A549 (cell line): ENCODE measurements at regions not wholly inside any gene's neighbourhood (a gene's known extent, or its start where the extent isn't known, plus 50 kb on each side); places are given as distances from the start of the nearest gene placed in this dataset.

ENCODE experiments used
- ATAC-seq, 2 experiments: fragments of 200-7000 bp in 1 of 2; fragments of >200 bp in 1 of 2; cut with Nextera tagmentation in 1 of 2; cut with Tn5 transposase in 1 of 2; 3 replicates each; pipeline versions ENCODE4 v1.8.0 to v1.9.1; 2018 to 2020; ENCODE audit warnings: mild to moderate bottlenecking in 1 of 2, moderate library complexity in 1 of 2
- CTCF ChIA-PET: fragments of 300-600 bp; sonication (Branson Sonifier 250); formaldehyde crosslinking; extraction: SDS; loops from one replicate; lab custom pipeline; 2021; ENCODE audit warnings: antibody characterized with exemption, inconsistent platforms; lab: Yijun Ruan, JAX
- POLR2A ChIA-PET: fragments of 350-600 bp; formaldehyde crosslinking; extraction: SDS; loops from one replicate; lab custom pipeline; 2021; ENCODE audit warnings: antibody characterized with exemption, inconsistent platforms; lab: Yijun Ruan, JAX
- DNase-seq, 2 experiments: peaks; one replicate each; pipeline versions ENCODE4 v3.0.0 to v3.0.0-alpha.2; 2011 to 2016; ENCODE audit warnings: low read depth in 1 of 2, low spot score in 1 of 2
- FAIRE-seq: peaks from 2 replicates; lab custom pipeline; 2011; peaks lifted over from hg19 to GRCh38; lab: Jason Lieb, UNC
- H3K27ac ChIP-seq, 2 experiments: fragments of >200 bp; sonication (Bioruptor Twin); formaldehyde crosslinking; 3 replicates each; pipeline ENCODE4 v1.5.1; 2016 to 2017
- H3K4me1 ChIP-seq: fragments of >200 bp; sonication (Bioruptor Twin); formaldehyde crosslinking; 3 replicates; pipeline ENCODE4 v1.6.1; 2016
- H3K4me2 ChIP-seq: fragments of >200 bp; sonication (Bioruptor Twin); formaldehyde crosslinking; 3 replicates; pipeline ENCODE4 v1.6.1; 2016
- H3K4me3 ChIP-seq: fragments of >200 bp; sonication (Bioruptor Twin); formaldehyde crosslinking; 3 replicates; pipeline ENCODE4 v1.5.1; 2016
- H3K9me3 ChIP-seq: fragments of >200 bp; sonication (Bioruptor Twin); formaldehyde crosslinking; 3 replicates; pipeline ENCODE4 v1.6.1; 2016
- ATOH8 ChIP-seq: fragments of 250-450 bp; sonication (Bioruptor Pico); IDR thresholded peaks from 2 replicates; pipeline ENCODE4 v1.5.0; 2020; ENCODE audit warnings: low read depth, mild to moderate bottlenecking, moderate library complexity
- CBX2 ChIP-seq: fragments of 200-600 bp; sonication (generic); IDR thresholded peaks from 2 replicates; pipeline ENCODE4 v1.6.1; 2016; ENCODE audit warnings: low read depth, mild to moderate bottlenecking, borderline replicate concordance
- CBX8 ChIP-seq: fragments of 200-600 bp; sonication (generic); IDR thresholded peaks from 2 replicates; pipeline ENCODE4 v1.6.1; 2016
- CEBPB ChIP-seq, 2 experiments: fragments of >200 bp in 1 of 2; sonication (Bioruptor Twin) in 1 of 2; formaldehyde crosslinking in 1 of 2; IDR thresholded peaks; 2 replicates each; pipeline ENCODE4 v1.6.1; 2012 to 2016
- CHD4 ChIP-seq: fragments of 200-600 bp; sonication (generic); IDR thresholded peaks from 2 replicates; pipeline ENCODE4 v1.6.1; 2016; ENCODE audit warnings: antibody characterized with exemption, mild to moderate bottlenecking, borderline replicate concordance
- EHMT2 ChIP-seq: fragments of 200-600 bp; sonication (generic); IDR thresholded peaks from 2 replicates; pipeline ENCODE4 v1.6.1; 2016; ENCODE audit warnings: antibody characterized with exemption, low read depth, mild to moderate bottlenecking, moderate library complexity
- ESRRA ChIP-seq: fragments of 150-350 bp; IDR thresholded peaks from 2 replicates; pipeline ENCODE4 v1.6.1; 2014; ENCODE audit warnings: mild to moderate bottlenecking, low read length, borderline replicate concordance
- FOSB ChIP-seq: fragments of 250-450 bp; sonication (Bioruptor Pico); IDR thresholded peaks from 2 replicates; pipeline ENCODE4 v1.5.0; 2020; ENCODE audit warnings: mild to moderate bottlenecking, moderate library complexity
- HEYL ChIP-seq: fragments of 250-450 bp; sonication (Bioruptor Pico); IDR thresholded peaks from 2 replicates; pipeline ENCODE4 v1.8.0; 2021; ENCODE audit warnings: mild to moderate bottlenecking, moderate library complexity
- JUN ChIP-seq, 2 experiments: fragments of >200 bp; sonication (Bioruptor Twin); formaldehyde crosslinking; IDR thresholded peaks; 2 replicates in 1 of 2; 3 replicates in 1 of 2; pipeline ENCODE4 v1.6.1; 2016 to 2017
- KDM1A ChIP-seq: fragments of 200-600 bp; sonication (generic); IDR thresholded peaks from 2 replicates; pipeline ENCODE4 v1.6.1; 2016; ENCODE audit warnings: low read depth, mild to moderate bottlenecking
- KDM5A ChIP-seq: fragments of 200-600 bp; sonication (generic); IDR thresholded peaks from 2 replicates; pipeline ENCODE4 v1.6.1; 2016; ENCODE audit warnings: antibody characterized with exemption, mild to moderate bottlenecking
- MAFK ChIP-seq: fragments of 450-650 bp; IDR thresholded peaks from 2 replicates; pipeline ENCODE4 v1.6.1; 2014; ENCODE audit not compliant: partially characterized antibody
- PBX3 ChIP-seq: IDR thresholded peaks from 2 replicates; pipeline ENCODE4 v1.6.1; 2012
- POLR2A ChIP-seq: IDR thresholded peaks from 2 replicates; pipeline ENCODE4 v1.6.1; 2012; ENCODE audit warnings: mild to moderate bottlenecking, low read length
- POLR2AphosphoS2 ChIP-seq: conservative IDR thresholded peaks from 2 replicates; pipeline ENCODE4 v1.6.1; 2012; ENCODE audit warnings: low read length, improper control_type of control experiment, inconsistent platforms
- RNF2 ChIP-seq: fragments of 200-600 bp; sonication (generic); IDR thresholded peaks from 2 replicates; pipeline ENCODE4 v1.6.1; 2016; ENCODE audit warnings: low read depth, mild to moderate bottlenecking, antibody characterized with exemption, moderate library complexity, borderline replicate concordance
- SMC3 ChIP-seq: fragments of >200 bp; sonication (Bioruptor Twin); formaldehyde crosslinking; IDR thresholded peaks from 3 replicates; pipeline ENCODE4 v1.6.1; 2018; ENCODE audit warnings: inconsistent platforms
- TFCP2L1 ChIP-seq: fragments of 250-450 bp; sonication (Bioruptor Pico); IDR thresholded peaks from 2 replicates; pipeline ENCODE4 v1.5.0; 2021; ENCODE audit warnings: mild to moderate bottlenecking
- ZFP36 ChIP-seq: fragments of 450-650 bp; IDR thresholded peaks from 2 replicates; pipeline ENCODE4 v1.6.1; 2014; ENCODE audit warnings: borderline replicate concordance; ENCODE audit not compliant: partially characterized antibody
- WGBS: methylation state at CpG from one replicate; pipeline ENCODE4 v1.1.6; 2017; ENCODE audit errors: missing lambda C conversion rate; 5-methylcytosine and 5-hydroxymethylcytosine counted together
- TF ChIP-seq, protein P1 (sequence below): IDR thresholded peaks from 2 replicates; pipeline ENCODE4 v1.6.1; 2012
- TF ChIP-seq, protein P2 (sequence below): fragments of >200 bp; sonication (Bioruptor Twin); formaldehyde crosslinking; IDR thresholded peaks from 3 replicates; pipeline ENCODE4 v1.5.1; 2016
- TF ChIP-seq, protein P3 (sequence below): fragments of 200-600 bp; sonication (generic); IDR thresholded peaks from 2 replicates; pipeline ENCODE4 v1.6.1; 2016; ENCODE audit warnings: antibody characterized with exemption, mild to moderate bottlenecking, moderate library complexity

- Histone ChIP-seq H3K4me2 (no peak overlapping the region), H3K27ac (no peak overlapping the region), H3K4me3 (no peak overlapping the region), H3K4me1 (no peaks in the 10 kb centered on the region), H3K9me3 (no peaks in the 10 kb centered on the region)
- no peak for DNase-seq
- FAIRE-seq = no peak
- ChIA-PET CTCF (no interaction called here), POLR2A (no interaction called here)
- ATAC-seq = no peak
- TF ChIP-seq SMC3 = no peak
- TF ChIP-seq EHMT2 = no peak
- TF ChIP-seq ATOH8 (CRISPR knock-in tag) = no peak
- TF ChIP-seq CBX2 = no peak
- no peak for TF ChIP-seq KDM1A
- TF ChIP-seq FOSB = no peak
- no peak for TF ChIP-seq TFCP2L1 (CRISPR knock-in tag)
- TF ChIP-seq, protein P1, sequence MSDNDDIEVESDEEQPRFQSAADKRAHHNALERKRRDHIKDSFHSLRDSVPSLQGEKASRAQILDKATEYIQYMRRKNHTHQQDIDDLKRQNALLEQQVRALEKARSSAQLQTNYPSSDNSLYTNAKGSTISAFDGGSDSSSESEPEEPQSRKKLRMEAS = no peak
- no peak for TF ChIP-seq ZFP36
- no peak for TF ChIP-seq CHD4
- no peak for TF ChIP-seq POLR2AphosphoS2
- TF ChIP-seq POLR2A = no peak
- TF ChIP-seq HEYL (CRISPR knock-in tag) = no peak
- no peak for TF ChIP-seq KDM5A
- no peak for TF ChIP-seq JUN (IDR thresholded peaks at IDR 0.05)
- TF ChIP-seq, protein P2, sequence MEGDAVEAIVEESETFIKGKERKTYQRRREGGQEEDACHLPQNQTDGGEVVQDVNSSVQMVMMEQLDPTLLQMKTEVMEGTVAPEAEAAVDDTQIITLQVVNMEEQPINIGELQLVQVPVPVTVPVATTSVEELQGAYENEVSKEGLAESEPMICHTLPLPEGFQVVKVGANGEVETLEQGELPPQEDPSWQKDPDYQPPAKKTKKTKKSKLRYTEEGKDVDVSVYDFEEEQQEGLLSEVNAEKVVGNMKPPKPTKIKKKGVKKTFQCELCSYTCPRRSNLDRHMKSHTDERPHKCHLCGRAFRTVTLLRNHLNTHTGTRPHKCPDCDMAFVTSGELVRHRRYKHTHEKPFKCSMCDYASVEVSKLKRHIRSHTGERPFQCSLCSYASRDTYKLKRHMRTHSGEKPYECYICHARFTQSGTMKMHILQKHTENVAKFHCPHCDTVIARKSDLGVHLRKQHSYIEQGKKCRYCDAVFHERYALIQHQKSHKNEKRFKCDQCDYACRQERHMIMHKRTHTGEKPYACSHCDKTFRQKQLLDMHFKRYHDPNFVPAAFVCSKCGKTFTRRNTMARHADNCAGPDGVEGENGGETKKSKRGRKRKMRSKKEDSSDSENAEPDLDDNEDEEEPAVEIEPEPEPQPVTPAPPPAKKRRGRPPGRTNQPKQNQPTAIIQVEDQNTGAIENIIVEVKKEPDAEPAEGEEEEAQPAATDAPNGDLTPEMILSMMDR = no peak
- TF ChIP-seq ESRRA = no peak
- TF ChIP-seq, protein P3, sequence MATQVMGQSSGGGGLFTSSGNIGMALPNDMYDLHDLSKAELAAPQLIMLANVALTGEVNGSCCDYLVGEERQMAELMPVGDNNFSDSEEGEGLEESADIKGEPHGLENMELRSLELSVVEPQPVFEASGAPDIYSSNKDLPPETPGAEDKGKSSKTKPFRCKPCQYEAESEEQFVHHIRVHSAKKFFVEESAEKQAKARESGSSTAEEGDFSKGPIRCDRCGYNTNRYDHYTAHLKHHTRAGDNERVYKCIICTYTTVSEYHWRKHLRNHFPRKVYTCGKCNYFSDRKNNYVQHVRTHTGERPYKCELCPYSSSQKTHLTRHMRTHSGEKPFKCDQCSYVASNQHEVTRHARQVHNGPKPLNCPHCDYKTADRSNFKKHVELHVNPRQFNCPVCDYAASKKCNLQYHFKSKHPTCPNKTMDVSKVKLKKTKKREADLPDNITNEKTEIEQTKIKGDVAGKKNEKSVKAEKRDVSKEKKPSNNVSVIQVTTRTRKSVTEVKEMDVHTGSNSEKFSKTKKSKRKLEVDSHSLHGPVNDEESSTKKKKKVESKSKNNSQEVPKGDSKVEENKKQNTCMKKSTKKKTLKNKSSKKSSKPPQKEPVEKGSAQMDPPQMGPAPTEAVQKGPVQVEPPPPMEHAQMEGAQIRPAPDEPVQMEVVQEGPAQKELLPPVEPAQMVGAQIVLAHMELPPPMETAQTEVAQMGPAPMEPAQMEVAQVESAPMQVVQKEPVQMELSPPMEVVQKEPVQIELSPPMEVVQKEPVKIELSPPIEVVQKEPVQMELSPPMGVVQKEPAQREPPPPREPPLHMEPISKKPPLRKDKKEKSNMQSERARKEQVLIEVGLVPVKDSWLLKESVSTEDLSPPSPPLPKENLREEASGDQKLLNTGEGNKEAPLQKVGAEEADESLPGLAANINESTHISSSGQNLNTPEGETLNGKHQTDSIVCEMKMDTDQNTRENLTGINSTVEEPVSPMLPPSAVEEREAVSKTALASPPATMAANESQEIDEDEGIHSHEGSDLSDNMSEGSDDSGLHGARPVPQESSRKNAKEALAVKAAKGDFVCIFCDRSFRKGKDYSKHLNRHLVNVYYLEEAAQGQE = no peak
- no peak for TF ChIP-seq MAFK
- no peak for TF ChIP-seq CBX8
These were observed 170.4 kb upstream of the CWC22 start for GRCh38 chr2:180177534-180177933.

DNA sequence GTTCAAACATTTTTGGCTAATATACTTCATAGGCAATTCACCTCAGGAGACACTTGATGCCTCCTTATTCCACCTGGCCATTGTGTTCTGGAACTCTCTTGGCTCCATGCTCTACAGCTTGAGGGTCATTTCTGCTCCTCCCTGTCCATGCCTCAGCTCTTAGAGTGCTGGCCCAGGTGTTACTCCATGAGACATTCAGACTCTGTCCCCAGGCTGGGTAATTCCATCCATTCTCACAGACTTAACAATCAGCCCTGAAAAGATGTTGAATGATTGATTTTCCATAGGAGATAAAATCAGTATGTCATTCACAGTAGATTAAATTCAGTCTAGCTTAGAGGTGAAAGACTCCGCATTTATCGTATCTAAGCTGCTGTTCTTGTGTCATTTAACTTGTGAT is 168.6 kb upstream of the CWC22 start:
- no peaks in the 10 kb centered on the region; the same call in 2 of the 3 replicates for H3K9me3 ChIP-seq
- ATAC-seq = no peak
- FAIRE-seq = no peak
- TF ChIP-seq, protein P2 = no peak
- no peak for TF ChIP-seq RNF2
- no peak for TF ChIP-seq CEBPB (IDR thresholded peaks at IDR 0.05)
- TF ChIP-seq PBX3 = no peak
- no peak for TF ChIP-seq ATOH8 (CRISPR knock-in tag)
- TF ChIP-seq MAFK = no peak
- TF ChIP-seq TFCP2L1 (CRISPR knock-in tag) = no peak
- no peak overlapping the region for H3K4me2 ChIP-seq
- no peak for DNase-seq
- H3K27ac ChIP-seq = no peak overlapping the region
- WGBS = 97% methylated on average over 2 of the region's 2 CpGs
- POLR2A ChIA-PET = no interaction called here
- CTCF ChIA-PET = no interaction called here
- H3K4me3 ChIP-seq = no peak overlapping the region
- no peaks in the 10 kb centered on the region for H3K4me1 ChIP-seq
